WTC11 (cell line): ENCODE measurements at regions not wholly inside any gene's neighbourhood (a gene's known extent, or its start where the extent isn't known, plus 50 kb on each side); places are given as distances from the start of the nearest gene placed in this dataset.
"Not testable (repeated sequence)": the region's sequence is repeated elsewhere in the genome, so short reads cannot be mapped to it uniquely, and the experiment has no call there.

Source experiments
- ATAC-seq: fragments of 200-7000 bp; cut with Tn5 transposase; 2 replicates; pipeline ENCODE4 v1.10.0; 2021; ENCODE audit warnings: mild to moderate bottlenecking, moderate library complexity
- CTCF ChIA-PET: fragments of 300-600 bp; sonication (Branson Sonifier 250); formaldehyde crosslinking; loops from one replicate; lab custom pipeline; 2021; ENCODE audit warnings: antibody characterized with exemption; lab: Charles Lee
- POLR2A ChIA-PET: fragments of 350-600 bp; sonication (Branson Sonifier 250); formaldehyde crosslinking; loops from one replicate; lab custom pipeline; 2021; ENCODE audit warnings: antibody characterized with exemption; lab: Charles Lee
- DNase-seq: peaks from one replicate; pipeline ENCODE4 v3.0.0; 2021; ENCODE audit warnings: low spot score
- H3K27ac Mint-ChIP-seq: 2 replicates; pipeline ENCODE4 v1.8.0; 2021; ENCODE audit warnings: mixed read lengths
- H3K27me3 Mint-ChIP-seq: 2 replicates; pipeline ENCODE4 v1.8.0; 2021; ENCODE audit warnings: low read depth, mild to moderate bottlenecking, moderate library complexity, mixed read lengths
- H3K36me3 Mint-ChIP-seq: 2 replicates; pipeline ENCODE4 v1.8.0; 2021; ENCODE audit warnings: mixed read lengths
- H3K4me1 Mint-ChIP-seq: 2 replicates; pipeline ENCODE4 v1.8.0; 2022; ENCODE audit warnings: mixed read lengths
- H3K4me3 Mint-ChIP-seq: 2 replicates; pipeline ENCODE4 v1.8.0; 2021; ENCODE audit warnings: mild to moderate bottlenecking, moderate library complexity, mixed read lengths
- H3K9me3 Mint-ChIP-seq: 2 replicates; pipeline ENCODE4 v1.8.0; 2021; ENCODE audit warnings: mixed read lengths
- ARID4B ChIP-seq: sonication (generic); formaldehyde crosslinking; IDR thresholded peaks from 2 replicates; pipeline ENCODE4 v1.8.0; 2023; ENCODE audit warnings: missing genetic modification reagents, mild to moderate bottlenecking, borderline replicate concordance
- ATF1 ChIP-seq: sonication (generic); formaldehyde crosslinking; IDR thresholded peaks from 2 replicates; pipeline ENCODE4 v1.8.1; 2023; ENCODE audit warnings: mild to moderate bottlenecking, moderate library complexity, missing genetic modification reagents
- ATF3 ChIP-seq: sonication (generic); formaldehyde crosslinking; conservative IDR thresholded peaks from 2 replicates; pipeline ENCODE4 v1.8.1; 2022; ENCODE audit warnings: mild to moderate bottlenecking, missing genetic modification reagents
- CBFB ChIP-seq: sonication (generic); formaldehyde crosslinking; IDR thresholded peaks from 2 replicates; pipeline ENCODE4 v1.8.1; 2022; ENCODE audit warnings: mild to moderate bottlenecking, low read depth, missing genetic modification reagents
- ERG ChIP-seq: fragments of 250-450 bp; sonication (Bioruptor Pico); IDR thresholded peaks from 2 replicates; pipeline ENCODE4 v1.8.0; 2021; ENCODE audit warnings: mild to moderate bottlenecking
- NR1H2 ChIP-seq: sonication (generic); formaldehyde crosslinking; IDR thresholded peaks from 2 replicates; pipeline ENCODE4 v1.9.0; 2021; ENCODE audit warnings: mild to moderate bottlenecking, moderate library complexity, missing genetic modification reagents
- SOX15 ChIP-seq: fragments of 250-450 bp; sonication (Bioruptor Pico); IDR thresholded peaks from 2 replicates; pipeline ENCODE4 v1.9.0; 2021; ENCODE audit warnings: mild to moderate bottlenecking
- STAT6 ChIP-seq: sonication (generic); formaldehyde crosslinking; conservative IDR thresholded peaks from 2 replicates; pipeline ENCODE4 v1.8.1; 2023; ENCODE audit warnings: mild to moderate bottlenecking, low read depth, missing genetic modification reagents, moderate library complexity
- TP53 ChIP-seq: sonication (generic); formaldehyde crosslinking; IDR thresholded peaks from 2 replicates; pipeline ENCODE4 v1.8.1; 2023; ENCODE audit warnings: mild to moderate bottlenecking, missing genetic modification reagents
- USF1 ChIP-seq: sonication (generic); formaldehyde crosslinking; IDR thresholded peaks from 2 replicates; pipeline ENCODE4 v1.8.0; 2022; ENCODE audit warnings: mild to moderate bottlenecking, missing genetic modification reagents
- ZNF138 ChIP-seq: sonication (generic); formaldehyde crosslinking; conservative IDR thresholded peaks from 2 replicates; pipeline ENCODE4 v1.8.1; 2022; ENCODE audit warnings: mild to moderate bottlenecking, moderate library complexity, missing genetic modification reagents
- ZNF396 ChIP-seq: fragments of 250-450 bp; sonication (Bioruptor Pico); IDR thresholded peaks from 2 replicates; pipeline ENCODE4 v1.8.0; 2021; ENCODE audit warnings: mild to moderate bottlenecking, moderate library complexity, borderline replicate concordance
- ZNF425 ChIP-seq: fragments of 250-450 bp; sonication (Bioruptor Pico); conservative IDR thresholded peaks from 2 replicates; pipeline ENCODE4 v1.9.0; 2021; ENCODE audit warnings: mild to moderate bottlenecking

GRCh38 chrX:3415011-3415410 is 68.6 kb upstream of the MXRA5 start:
- H3K27ac Mint-ChIP-seq = no peak overlapping the region
- peaks cover 11% of the 10 kb centered on the region for H3K9me3 Mint-ChIP-seq
- no peaks in the 10 kb centered on the region; the same call in 1 of the 2 replicates for H3K27me3 Mint-ChIP-seq
- H3K4me3 Mint-ChIP-seq = no peak overlapping the region
- TF ChIP-seq SOX15 (CRISPR knock-in tag) = no peak
- no peak for TF ChIP-seq ARID4B (CRISPR knock-in tag)
- no peak for TF ChIP-seq ATF1 (CRISPR knock-in tag)
- no peak for TF ChIP-seq NR1H2 (CRISPR knock-in tag)
- TF ChIP-seq ERG (CRISPR knock-in tag) = no peak
- no peak for TF ChIP-seq USF1
- TF ChIP-seq CBFB (CRISPR knock-in tag) = no peak
- no peak for TF ChIP-seq STAT6 (CRISPR knock-in tag)
- TF ChIP-seq ZNF396 (CRISPR knock-in tag) = no peak
- TF ChIP-seq ATF3 (CRISPR knock-in tag) = no peak
- no peak for TF ChIP-seq ZNF425 (CRISPR knock-in tag)
- TF ChIP-seq TP53 (CRISPR knock-in tag) = no peak
- TF ChIP-seq ZNF138 = no peak
- ATAC-seq = no peak
- ChIA-PET CTCF (no interaction called here), POLR2A (no interaction called here)
- no peak for DNase-seq
- no peaks in the 10 kb centered on the region for H3K4me1 Mint-ChIP-seq
- H3K36me3 Mint-ChIP-seq = no peaks in the 10 kb centered on the region; the same call in 1 of the 2 replicates

GRCh38 chrX:3411626-3412025 is 65.2 kb upstream of the MXRA5 start:
- H3K27ac Mint-ChIP-seq, H3K4me3 Mint-ChIP-seq, DNase-seq, POLR2A ChIA-PET, H3K4me1 Mint-ChIP-seq, CTCF ChIA-PET, H3K36me3 Mint-ChIP-seq, H3K27me3 Mint-ChIP-seq, ATAC-seq: not testable (repeated sequence)
- H3K9me3 Mint-ChIP-seq = peaks cover 11% of the 10 kb centered on the region

- peaks cover 11% of the 10 kb centered on the region for H3K9me3 Mint-ChIP-seq
- H3K4me3 Mint-ChIP-seq, DNase-seq, CTCF ChIA-PET, H3K36me3 Mint-ChIP-seq, H3K27ac Mint-ChIP-seq, ATAC-seq, H3K27me3 Mint-ChIP-seq, H3K4me1 Mint-ChIP-seq, POLR2A ChIA-PET: not testable (repeated sequence)
These were observed 63.5 kb upstream of the MXRA5 start for GRCh38 chrX:3409936-3410335.
